Immature natural killer cell (primary cell): ENCODE measurements at regions not wholly inside any gene's neighbourhood (a gene's known extent, or its start where the extent isn't known, plus 50 kb on each side); places are given as distances from the start of the nearest gene placed in this dataset.
"Not testable (repeated sequence)": the region's sequence is repeated elsewhere in the genome, so short reads cannot be mapped to it uniquely, and the experiment has no call there.

ENCODE experiments used
- DNase-seq, 3 donors: peaks; one replicate each; pipeline ENCODE4 v3.0.0; 2022; ENCODE audit warnings: mixed read lengths in 1 of 3
- H3K27ac Mint-ChIP-seq, 6 donors: one replicate each; pipeline ENCODE4 v1.8.0; 2020; ENCODE audit warnings: mixed read lengths in 6 of 6, mild to moderate bottlenecking in 5 of 6, inconsistent platforms in 4 of 6, moderate library complexity in 3 of 6
- H3K27me3 Mint-ChIP-seq, 3 donors: one replicate each; pipeline ENCODE4 v1.8.0; 2020 to 2021; ENCODE audit warnings: low read depth in 3 of 3, mild to moderate bottlenecking in 3 of 3, mixed read lengths in 3 of 3, moderate library complexity in 3 of 3, inconsistent platforms in 1 of 3
- H3K36me3 Mint-ChIP-seq, 3 donors: one replicate each; pipeline ENCODE4 v1.8.0; 2020; ENCODE audit warnings: mixed read lengths in 3 of 3, inconsistent platforms in 2 of 3, mild to moderate bottlenecking in 2 of 3
- H3K4me1 Mint-ChIP-seq, 2 donors: one replicate each; pipeline ENCODE4 v1.8.0; 2020; ENCODE audit warnings: inconsistent platforms in 2 of 2, mild to moderate bottlenecking in 2 of 2, mixed read lengths in 2 of 2, moderate library complexity in 1 of 2
- H3K4me3 Mint-ChIP-seq, 5 donors: one replicate each; pipeline ENCODE4 v1.8.0; 2020; ENCODE audit warnings: mild to moderate bottlenecking in 5 of 5, mixed read lengths in 5 of 5, inconsistent platforms in 3 of 5, moderate library complexity in 3 of 5
- H3K9me3 Mint-ChIP-seq, 6 donors: one replicate each; pipeline ENCODE4 v1.8.0; 2020; ENCODE audit warnings: mild to moderate bottlenecking in 6 of 6, mixed read lengths in 6 of 6, inconsistent platforms in 4 of 6, moderate library complexity in 3 of 6

DNA sequence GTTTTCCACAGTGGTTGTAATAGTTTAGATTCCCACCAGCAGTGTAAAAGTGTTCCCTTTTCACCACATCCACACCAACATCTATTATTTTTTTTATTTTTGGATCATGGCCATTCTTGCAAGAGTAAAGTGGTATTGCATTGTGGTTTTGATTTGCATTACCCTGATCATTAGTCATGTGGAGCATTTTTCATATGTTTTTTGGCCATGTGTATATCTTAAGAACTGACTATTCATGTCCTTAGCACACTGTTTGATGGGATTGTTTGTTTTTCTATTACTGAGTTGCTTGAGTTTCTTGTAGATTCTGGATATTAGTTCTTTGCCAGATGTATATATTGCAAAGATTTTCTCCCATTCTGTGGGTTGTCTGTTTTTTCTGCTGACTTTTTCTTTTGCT, 820.1 kb downstream of the TENT5A start:
- DNase-seq: no peak
- no peak overlapping the region for H3K27ac Mint-ChIP-seq
- peaks cover 12 to 38% (median 16%) of the 10 kb centered on the region in 6 donors for H3K9me3 Mint-ChIP-seq
- H3K4me1 Mint-ChIP-seq: no peaks in the 10 kb centered on the region
- no peaks in the 10 kb centered on the region for H3K36me3 Mint-ChIP-seq
- H3K27me3 Mint-ChIP-seq: no peaks in the 10 kb centered on the region
- H3K4me3 Mint-ChIP-seq: no peak overlapping the region

DNA sequence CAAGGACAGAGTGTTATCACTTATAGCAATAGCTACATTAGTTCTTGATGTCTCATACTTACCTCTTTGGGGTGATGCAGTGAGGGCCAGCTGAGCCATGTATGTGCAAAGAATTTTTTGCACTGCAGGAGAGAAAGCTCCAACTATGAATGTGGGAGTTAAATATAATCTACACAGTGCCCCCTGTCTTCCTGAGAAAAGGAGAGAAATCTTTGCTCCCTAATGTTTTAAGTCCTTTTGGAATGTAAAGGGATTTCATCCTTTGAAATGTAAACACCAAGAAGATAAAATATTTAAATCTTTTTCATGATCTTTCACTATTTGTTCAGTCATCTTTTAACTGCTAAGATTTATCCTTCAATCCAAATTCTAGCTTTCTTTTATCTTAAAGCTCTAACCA, 822.1 kb downstream of the TENT5A start:
- no peak for DNase-seq
- H3K4me1 Mint-ChIP-seq: no peaks in the 10 kb centered on the region
- no peaks in the 10 kb centered on the region for H3K36me3 Mint-ChIP-seq
- H3K9me3 Mint-ChIP-seq: peaks cover 3 to 29% (median 12%) of the 10 kb centered on the region in 6 donors
- H3K27me3 Mint-ChIP-seq: peaks cover 0 to 2% (median 0%) of the 10 kb centered on the region in 3 donors
- H3K27ac Mint-ChIP-seq: no peak overlapping the region
- H3K4me3 Mint-ChIP-seq: no peak overlapping the region

DNA sequence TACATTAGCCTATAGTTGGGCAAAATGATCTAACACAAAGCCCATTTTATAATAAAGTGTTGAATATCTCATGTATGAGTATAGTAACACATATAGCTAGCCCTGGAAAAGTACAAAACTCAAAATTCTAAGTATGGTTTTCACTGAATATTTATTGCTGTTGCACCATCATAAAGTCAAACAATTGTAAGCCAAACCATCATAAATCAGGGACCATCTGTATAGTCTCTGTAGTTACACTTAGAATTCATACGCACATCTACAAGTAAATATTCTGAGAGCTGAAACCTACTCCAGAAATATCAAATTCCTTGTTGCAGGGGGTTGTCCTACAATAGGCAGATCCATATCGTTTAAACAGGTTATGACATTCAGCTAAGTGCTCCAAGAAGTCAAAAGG, 817.3 kb downstream of the BCKDHB start:
- DNase-seq: no peak
- H3K4me3 Mint-ChIP-seq: no peak overlapping the region
- H3K27ac Mint-ChIP-seq: no peak overlapping the region
- H3K36me3 Mint-ChIP-seq: no peaks in the 10 kb centered on the region
- H3K4me1 Mint-ChIP-seq: no peaks in the 10 kb centered on the region
- peaks cover 0 to 17% (median 3%) of the 10 kb centered on the region in 6 donors for H3K9me3 Mint-ChIP-seq
- peaks cover 0 to 4% (median 0%) of the 10 kb centered on the region in 3 donors for H3K27me3 Mint-ChIP-seq

DNA sequence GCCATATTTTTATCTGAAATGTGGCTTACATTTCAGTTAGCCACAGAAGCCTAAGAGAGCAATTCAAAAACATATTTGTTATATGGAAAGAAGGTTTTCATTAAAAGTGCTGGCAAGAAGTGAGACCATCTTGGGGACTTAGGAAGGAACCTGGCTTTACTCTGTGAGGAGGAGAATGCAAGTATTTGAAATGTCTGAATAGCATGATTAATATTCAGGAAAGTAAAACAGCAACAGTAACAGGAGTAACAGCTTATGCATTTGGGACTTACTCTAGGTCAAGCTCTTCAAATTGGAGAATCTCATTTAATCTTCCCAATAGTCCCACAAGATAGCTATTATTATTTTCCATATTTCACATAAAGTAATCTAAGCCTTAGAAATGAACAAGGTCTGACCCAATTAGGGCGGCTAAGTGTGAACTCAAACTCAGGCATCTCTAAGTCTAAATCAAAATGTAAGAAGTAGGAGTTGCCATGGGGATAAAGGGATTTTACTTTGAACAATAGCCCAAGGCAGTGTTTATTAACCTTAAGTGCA, 816.5 kb downstream of the BCKDHB start:
- H3K27ac Mint-ChIP-seq: no peak overlapping the region
- H3K4me3 Mint-ChIP-seq: no peak overlapping the region
- no peaks in the 10 kb centered on the region for H3K36me3 Mint-ChIP-seq
- H3K27me3 Mint-ChIP-seq: peaks cover 0 to 4% (median 0%) of the 10 kb centered on the region in 3 donors
- no peaks in the 10 kb centered on the region for H3K4me1 Mint-ChIP-seq
- DNase-seq: no peak
- peaks cover 0 to 17% (median 3%) of the 10 kb centered on the region in 6 donors for H3K9me3 Mint-ChIP-seq

DNA sequence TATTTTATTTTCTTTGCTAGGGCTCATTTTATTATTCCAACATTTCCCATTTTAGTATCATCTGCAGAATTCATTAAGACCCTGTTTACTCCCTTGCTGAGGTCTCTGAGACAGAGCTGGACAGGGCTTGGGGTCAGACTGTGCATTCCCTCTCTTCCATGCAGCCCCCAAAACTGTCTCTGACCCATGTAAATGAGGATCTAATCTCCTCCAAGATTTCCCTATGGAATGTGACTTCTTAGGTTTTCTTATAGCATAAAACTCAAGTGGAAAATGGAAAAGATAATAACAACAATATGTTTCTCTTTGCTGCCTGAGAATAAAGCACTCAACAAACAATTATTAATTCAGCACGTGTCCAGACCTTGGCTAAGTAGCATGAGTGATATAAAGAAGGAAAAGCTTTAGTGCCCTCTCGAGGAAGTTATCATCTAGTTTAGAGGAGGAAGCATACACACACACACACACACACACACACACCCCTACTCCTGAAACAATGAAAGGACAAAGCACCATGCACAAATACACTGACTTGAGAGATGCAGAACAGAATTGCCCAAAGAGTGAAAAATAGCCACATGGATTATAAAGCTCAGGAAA, 815.5 kb downstream of the BCKDHB start:
- Mint-ChIP-seq H3K4me3 (no peak overlapping the region), H3K27ac (no peak overlapping the region), H3K27me3 (peaks cover 0 to 4% (median 0%) of the 10 kb centered on the region in 3 donors), H3K9me3 (peaks cover 0 to 9% (median 3%) of the 10 kb centered on the region in 6 donors), H3K4me1 (no peaks in the 10 kb centered on the region), H3K36me3 (no peaks in the 10 kb centered on the region)
- DNase-seq: no peak

DNA sequence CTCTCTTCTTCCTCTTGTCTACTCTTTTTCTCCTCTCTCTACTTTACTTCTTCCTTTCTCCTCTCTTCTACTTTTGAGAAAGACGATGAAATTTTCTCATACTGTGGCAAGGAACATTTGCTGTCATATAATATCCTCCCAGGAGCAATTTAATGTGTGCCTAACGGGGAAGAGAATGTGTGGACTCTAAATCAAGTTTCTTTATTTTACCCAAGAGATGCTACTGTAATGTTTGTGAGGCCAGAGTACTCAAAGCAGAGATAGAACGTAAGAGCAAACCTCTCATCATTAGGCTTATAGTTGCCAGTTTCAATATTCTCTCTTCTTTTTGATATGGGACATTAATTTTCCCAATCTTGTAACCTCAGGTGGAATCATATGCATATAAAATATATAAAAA, 801.4 kb downstream of the BCKDHB start:
- Mint-ChIP-seq H3K9me3 (peaks cover 0 to 13% (median 3%) of the 10 kb centered on the region in 6 donors), H3K4me3 (no peak overlapping the region), H3K36me3 (no peaks in the 10 kb centered on the region), H3K27me3 (no peaks in the 10 kb centered on the region), H3K4me1 (no peaks in the 10 kb centered on the region), H3K27ac (no peak overlapping the region)
- no peak for DNase-seq

DNA sequence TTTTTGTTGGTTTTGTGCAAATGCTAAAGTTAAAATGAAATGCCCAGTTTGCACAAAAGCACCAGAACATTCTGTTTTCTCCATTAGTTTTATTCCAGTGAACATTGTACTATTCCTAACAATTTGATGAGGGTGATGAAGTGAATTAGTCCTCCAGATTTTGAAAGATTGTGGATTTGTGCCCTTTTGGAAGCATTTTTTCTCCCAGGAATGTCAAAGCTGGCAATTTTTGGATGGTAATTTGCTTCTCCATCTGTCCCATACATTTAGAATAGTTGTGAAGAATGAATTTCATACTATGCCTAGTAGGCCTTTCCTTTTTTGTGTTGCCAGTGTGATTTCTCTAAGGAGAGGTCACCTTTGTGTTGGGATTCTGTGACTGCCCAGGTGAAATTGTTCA, 797.2 kb downstream of the BCKDHB start:
- Mint-ChIP-seq H3K9me3 (peaks cover 2 to 19% (median 11%) of the 10 kb centered on the region in 6 donors), H3K4me3 (no peak overlapping the region), H3K27me3 (peaks cover 0 to 2% (median 0%) of the 10 kb centered on the region in 3 donors), H3K27ac (no peak overlapping the region), H3K36me3 (no peaks in the 10 kb centered on the region), H3K4me1 (no peaks in the 10 kb centered on the region)
- no peak for DNase-seq

DNA sequence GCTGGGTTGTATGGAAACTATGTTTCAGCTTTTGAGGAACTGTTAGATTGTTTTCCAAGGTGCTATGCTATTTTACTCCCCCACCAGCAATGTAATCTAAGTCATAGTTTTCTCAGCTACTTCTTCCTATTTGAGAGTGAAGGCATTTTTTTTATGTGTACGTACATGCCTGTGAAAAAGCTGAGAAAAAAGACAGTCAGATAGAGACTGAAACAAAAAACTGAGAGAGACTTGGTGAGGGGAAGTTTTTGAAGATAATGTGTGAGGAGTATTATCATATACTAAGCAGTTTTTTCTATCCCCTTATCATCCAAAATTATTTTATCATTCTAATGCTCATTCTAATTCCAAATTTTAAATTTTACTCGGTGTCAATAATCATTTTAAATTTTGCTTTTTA, 780.0 kb downstream of the BCKDHB start:
- DNase-seq: no peak
- Mint-ChIP-seq H3K27me3 (peaks cover 0 to 2% (median 0%) of the 10 kb centered on the region in 3 donors), H3K4me3 (no peak overlapping the region), H3K36me3 (no peaks in the 10 kb centered on the region), H3K4me1 (no peaks in the 10 kb centered on the region), H3K27ac (no peak overlapping the region), H3K9me3 (peaks cover 0 to 8% (median 5%) of the 10 kb centered on the region in 6 donors)

DNA sequence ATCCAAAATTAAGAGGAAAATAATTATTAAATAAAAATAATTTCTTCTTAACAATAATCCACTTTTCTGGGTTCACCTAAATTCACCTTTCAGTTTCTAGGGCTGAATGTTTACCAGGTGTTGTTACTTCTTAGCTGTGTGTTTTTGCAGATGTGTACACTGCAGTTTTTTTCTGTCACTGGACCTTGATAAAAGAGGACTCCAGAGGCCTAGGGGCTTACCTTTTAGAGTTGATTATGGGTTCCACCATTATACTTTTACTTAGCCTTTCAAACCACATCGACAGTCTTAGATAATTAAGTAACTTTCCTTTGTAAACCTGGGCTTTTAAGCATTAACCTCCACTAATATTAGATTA, 766.5 kb downstream of the BCKDHB start:
- peaks cover 11 to 26% (median 15%) of the 10 kb centered on the region in 6 donors for H3K9me3 Mint-ChIP-seq
- H3K27me3 Mint-ChIP-seq: peaks cover 0 to 2% (median 0%) of the 10 kb centered on the region in 3 donors
- no peak overlapping the region for H3K4me3 Mint-ChIP-seq
- no peak overlapping the region for H3K27ac Mint-ChIP-seq
- DNase-seq: no peak
- H3K4me1 Mint-ChIP-seq: no peaks in the 10 kb centered on the region
- H3K36me3 Mint-ChIP-seq: no peaks in the 10 kb centered on the region

DNA sequence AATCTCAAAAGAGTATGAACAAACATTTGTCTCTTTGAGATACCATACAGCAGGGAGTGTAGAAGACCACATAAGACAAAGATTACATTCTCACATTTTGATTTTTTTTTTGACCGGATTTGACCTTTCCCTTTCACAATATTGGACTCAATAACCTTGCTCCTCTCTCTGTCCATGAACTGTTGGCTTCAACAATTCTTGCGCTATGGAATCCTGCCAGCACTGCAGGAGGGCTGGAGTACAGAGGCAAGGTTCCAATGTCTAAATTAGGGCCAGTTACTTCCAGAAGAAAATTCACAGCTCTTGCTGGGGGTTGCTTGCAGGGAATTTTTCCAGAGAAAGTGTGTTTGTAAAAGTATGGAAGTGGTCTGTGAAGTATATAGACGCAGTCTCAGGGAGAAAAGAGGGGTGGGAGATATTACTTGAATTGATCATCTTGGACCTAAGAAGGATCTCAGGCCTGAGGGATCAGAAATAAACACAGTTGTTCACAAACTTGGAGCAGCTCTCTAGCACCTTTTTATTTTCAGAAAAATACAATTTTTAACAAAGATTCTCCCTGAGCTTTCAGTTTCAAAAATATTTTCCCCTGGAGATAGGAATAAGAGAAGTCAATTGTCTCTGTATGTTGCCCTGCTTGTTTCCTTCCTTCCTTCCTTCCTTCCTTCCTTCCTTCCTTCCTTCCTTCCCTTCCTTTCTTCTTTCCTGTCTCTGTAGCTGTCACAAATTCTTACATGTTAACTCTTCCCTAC, 765.9 kb downstream of the BCKDHB start:
- Mint-ChIP-seq H3K4me1 (no peaks in the 10 kb centered on the region), H3K27me3 (no peaks in the 10 kb centered on the region), H3K27ac (no peak overlapping the region), H3K36me3 (no peaks in the 10 kb centered on the region), H3K4me3 (no peak overlapping the region), H3K9me3 (peaks cover 11 to 26% (median 12%) of the 10 kb centered on the region in 6 donors)
- no peak for DNase-seq

DNA sequence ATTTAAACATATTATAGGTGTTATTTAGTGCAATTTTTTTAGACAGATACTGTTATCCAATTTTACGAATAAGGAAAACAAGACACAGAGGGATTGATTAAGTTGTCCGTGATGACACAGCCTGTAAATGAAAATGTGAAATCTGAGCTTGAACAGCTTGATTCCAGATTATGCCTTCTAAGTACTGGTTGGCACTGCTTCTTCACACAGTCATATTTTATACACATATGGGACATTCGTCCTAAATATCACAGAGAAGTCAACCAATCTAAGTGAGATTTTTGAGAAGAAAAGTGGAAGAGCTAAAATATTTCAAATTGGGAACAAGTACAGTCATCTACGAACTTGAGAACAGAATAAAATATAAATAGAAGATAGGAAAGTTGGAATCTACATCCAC, 756.3 kb downstream of the BCKDHB start:
- H3K27me3 Mint-ChIP-seq: peaks cover 0 to 2% (median 0%) of the 10 kb centered on the region in 3 donors
- no peak overlapping the region for H3K27ac Mint-ChIP-seq
- no peak for DNase-seq
- H3K4me1 Mint-ChIP-seq: no peaks in the 10 kb centered on the region
- H3K9me3 Mint-ChIP-seq: peaks cover 4 to 25% (median 7%) of the 10 kb centered on the region in 6 donors
- no peaks in the 10 kb centered on the region for H3K36me3 Mint-ChIP-seq
- H3K4me3 Mint-ChIP-seq: no peak overlapping the region

DNA sequence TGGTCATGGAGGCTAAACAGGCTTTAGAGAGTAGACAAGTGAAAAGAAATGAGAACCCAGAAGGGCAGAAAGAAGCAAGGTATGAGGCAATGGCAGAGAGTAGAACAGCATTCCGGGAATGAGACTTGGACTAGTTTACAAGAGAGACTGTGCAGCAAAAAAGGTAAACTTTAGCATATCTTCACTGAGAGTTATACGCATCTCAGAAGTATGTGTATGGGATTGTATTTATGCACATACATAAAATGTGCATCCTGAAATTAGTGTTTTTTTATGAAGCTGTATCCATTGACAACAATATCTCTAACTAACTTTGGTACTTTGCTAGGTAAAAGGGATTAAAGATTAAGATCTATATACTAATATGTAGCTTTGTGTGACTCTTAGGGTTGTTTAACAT, 753.6 kb downstream of the BCKDHB start:
- H3K9me3 Mint-ChIP-seq: peaks cover 4 to 27% (median 9%) of the 10 kb centered on the region in 6 donors
- no peaks in the 10 kb centered on the region for H3K4me1 Mint-ChIP-seq
- H3K27ac Mint-ChIP-seq: no peak overlapping the region
- peaks cover 0 to 2% (median 0%) of the 10 kb centered on the region in 3 donors for H3K27me3 Mint-ChIP-seq
- H3K36me3 Mint-ChIP-seq: no peaks in the 10 kb centered on the region
- H3K4me3 Mint-ChIP-seq: no peak overlapping the region
- no peak for DNase-seq

DNA sequence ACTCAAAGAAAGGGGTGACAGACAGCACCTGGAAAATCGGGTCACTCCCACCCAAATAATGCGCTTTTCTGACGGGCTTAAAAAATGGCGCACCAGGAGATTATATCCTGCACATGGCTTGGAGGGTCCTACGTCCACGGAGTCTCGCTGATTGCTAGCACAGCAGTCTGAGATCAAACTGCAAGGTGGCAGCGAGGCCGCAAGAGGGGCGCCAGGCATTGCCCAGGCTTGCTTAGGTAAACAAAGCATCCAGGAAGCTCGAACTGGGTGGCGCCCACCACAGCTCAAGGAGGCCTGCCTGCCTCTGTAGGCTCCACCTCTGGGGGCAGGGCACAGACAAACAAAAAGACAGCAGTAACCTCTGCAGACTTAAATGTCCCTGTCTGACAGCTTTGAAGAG, 741.5 kb downstream of the BCKDHB start:
- H3K9me3 Mint-ChIP-seq: peaks cover 16 to 30% (median 24%) of the 10 kb centered on the region in 6 donors
- DNase-seq, H3K4me3 Mint-ChIP-seq, H3K4me1 Mint-ChIP-seq, H3K36me3 Mint-ChIP-seq, H3K27ac Mint-ChIP-seq, H3K27me3 Mint-ChIP-seq: not testable (repeated sequence)

DNA sequence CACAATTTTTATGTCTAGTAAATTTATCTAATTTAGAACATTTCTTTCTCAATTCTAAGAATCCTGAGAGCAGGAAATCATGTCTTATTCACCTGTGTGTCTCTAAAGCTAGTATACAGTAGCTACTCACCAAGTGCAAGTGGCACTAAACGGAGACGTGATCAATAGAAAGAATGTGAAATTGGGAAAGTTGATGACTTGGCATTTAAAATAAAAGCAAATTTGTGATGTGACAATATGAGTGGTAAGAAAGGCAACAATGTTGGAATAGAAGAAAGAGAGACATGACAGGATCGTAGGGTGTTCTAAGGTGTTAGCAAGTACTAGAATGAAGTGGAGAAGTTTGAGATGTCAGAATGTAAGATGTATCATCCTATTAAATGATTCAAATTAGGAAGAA, 725.9 kb downstream of the BCKDHB start:
- no peak overlapping the region for H3K27ac Mint-ChIP-seq
- H3K9me3 Mint-ChIP-seq: peaks cover 0 to 10% (median 8%) of the 10 kb centered on the region in 6 donors
- H3K36me3 Mint-ChIP-seq: no peaks in the 10 kb centered on the region
- H3K4me1 Mint-ChIP-seq: no peaks in the 10 kb centered on the region
- H3K27me3 Mint-ChIP-seq: peaks cover 0 to 3% (median 0%) of the 10 kb centered on the region in 3 donors
- no peak for DNase-seq
- H3K4me3 Mint-ChIP-seq: no peak overlapping the region
